Fibroblast of lung (primary cell): ENCODE measurements at regions not wholly inside any gene's neighbourhood (a gene's known extent, or its start where the extent isn't known, plus 50 kb on each side); places are given as distances from the start of the nearest gene placed in this dataset.

ENCODE experiments used
- DNase-seq, 2 donors: peaks; one replicate each; pipeline versions ENCODE4 v3.0.0 to v3.0.0-alpha.2; 2010; ENCODE audit warnings: low read depth in 2 of 2
- H2AFZ ChIP-seq: 2 replicates; pipeline ENCODE4 v1.5.1; 2012; ENCODE audit warnings: low read length, control low read depth, inconsistent platforms
- H3K27ac ChIP-seq: 2 replicates; pipeline ENCODE4 v1.5.1; 2011; ENCODE audit warnings: low read length, control low read depth; ENCODE audit not compliant: insufficient read depth
- H3K27me3 ChIP-seq: 2 replicates; pipeline ENCODE4 v1.5.1; 2011; ENCODE audit warnings: mild to moderate bottlenecking, low read length; ENCODE audit not compliant: control insufficient read depth, insufficient read depth
- H3K36me3 ChIP-seq: 2 replicates; pipeline ENCODE4 v1.5.1; 2011; ENCODE audit warnings: low read length; ENCODE audit not compliant: control insufficient read depth, insufficient read depth
- H3K4me1 ChIP-seq: 2 replicates; pipeline ENCODE4 v1.5.1; 2011; ENCODE audit warnings: low read length; ENCODE audit not compliant: control insufficient read depth, insufficient read depth; ENCODE audit errors: extremely low read depth
- H3K4me2 ChIP-seq: 2 replicates; pipeline ENCODE4 v1.5.1; 2011; ENCODE audit warnings: low read length, control low read depth; ENCODE audit not compliant: insufficient read depth; ENCODE audit errors: extremely low read depth
- H3K4me3 ChIP-seq, 4 experiments: fragments of 200-600 bp in 1 of 4; sonication (generic) in 1 of 4; replicated peaks in 1 of 4; 2 replicates each; pipeline ENCODE4 v1.5.1; 2011 to 2016; ENCODE audit warnings: low read length in 4 of 4, low read depth in 3 of 4, mild to moderate bottlenecking in 3 of 4, control low read depth in 2 of 4, inconsistent platforms in 1 of 4, mixed read lengths in 1 of 4; ENCODE audit not compliant: insufficient read depth in 1 of 4; ENCODE audit errors: control extremely low read depth in 1 of 4
- H3K79me2 ChIP-seq: 2 replicates; pipeline ENCODE4 v1.5.1; 2012; ENCODE audit warnings: mild to moderate bottlenecking, low read length, inconsistent platforms; ENCODE audit not compliant: control insufficient read depth, insufficient read depth
- H3K9ac ChIP-seq: 2 replicates; pipeline ENCODE4 v1.5.1; 2011; ENCODE audit warnings: mild to moderate bottlenecking, low read length, control low read depth; ENCODE audit not compliant: insufficient read depth
- H3K9me3 ChIP-seq: 2 replicates; pipeline ENCODE4 v1.5.1; 2012; ENCODE audit warnings: low read depth, low read length; ENCODE audit not compliant: control insufficient read depth, insufficient read depth
- H4K20me1 ChIP-seq: 2 replicates; pipeline ENCODE4 v1.5.1; 2011; ENCODE audit warnings: low read length; ENCODE audit not compliant: control insufficient read depth, insufficient read depth; ENCODE audit errors: extremely low read depth
- EZH2 ChIP-seq: IDR thresholded peaks from 2 replicates; pipeline ENCODE4 v1.5.1; 2012; ENCODE audit warnings: low read length, control low read depth, mild to moderate bottlenecking; ENCODE audit errors: missing control alignments
- TF ChIP-seq, protein P1 (sequence below), 2 donors: IDR thresholded peaks in 1 of 2; conservative IDR thresholded peaks in 1 of 2; 1 replicate in 1 of 2; 2 replicates in 1 of 2; pipeline ENCODE4 v1.5.1; 2011 to 2012; ENCODE audit warnings: low read length in 2 of 2, control low read depth in 1 of 2, inconsistent platforms in 1 of 2, low read depth in 1 of 2, mild to moderate bottlenecking in 1 of 2

- H3K9ac ChIP-seq: no peak overlapping the region
- H3K79me2 ChIP-seq: no peaks in the 10 kb centered on the region
- peaks cover 2% of the 10 kb centered on the region for H3K4me1 ChIP-seq
- H2AFZ ChIP-seq: no peak overlapping the region
- DNase-seq: no peak
- TF ChIP-seq EZH2: no peak
- TF ChIP-seq, protein P1, sequence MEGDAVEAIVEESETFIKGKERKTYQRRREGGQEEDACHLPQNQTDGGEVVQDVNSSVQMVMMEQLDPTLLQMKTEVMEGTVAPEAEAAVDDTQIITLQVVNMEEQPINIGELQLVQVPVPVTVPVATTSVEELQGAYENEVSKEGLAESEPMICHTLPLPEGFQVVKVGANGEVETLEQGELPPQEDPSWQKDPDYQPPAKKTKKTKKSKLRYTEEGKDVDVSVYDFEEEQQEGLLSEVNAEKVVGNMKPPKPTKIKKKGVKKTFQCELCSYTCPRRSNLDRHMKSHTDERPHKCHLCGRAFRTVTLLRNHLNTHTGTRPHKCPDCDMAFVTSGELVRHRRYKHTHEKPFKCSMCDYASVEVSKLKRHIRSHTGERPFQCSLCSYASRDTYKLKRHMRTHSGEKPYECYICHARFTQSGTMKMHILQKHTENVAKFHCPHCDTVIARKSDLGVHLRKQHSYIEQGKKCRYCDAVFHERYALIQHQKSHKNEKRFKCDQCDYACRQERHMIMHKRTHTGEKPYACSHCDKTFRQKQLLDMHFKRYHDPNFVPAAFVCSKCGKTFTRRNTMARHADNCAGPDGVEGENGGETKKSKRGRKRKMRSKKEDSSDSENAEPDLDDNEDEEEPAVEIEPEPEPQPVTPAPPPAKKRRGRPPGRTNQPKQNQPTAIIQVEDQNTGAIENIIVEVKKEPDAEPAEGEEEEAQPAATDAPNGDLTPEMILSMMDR (conservative IDR thresholded peaks at IDR 0.05 in 1 of 2, IDR thresholded peaks at IDR 0.05 in 1 of 2; ENCODE audit: low read depth in 1 of 2, low read length in 2 of 2): no peak
- H3K4me3 ChIP-seq: no peak overlapping the region
- H3K27me3 ChIP-seq: no peaks in the 10 kb centered on the region
- no peaks in the 10 kb centered on the region for H3K9me3 ChIP-seq
- no peaks in the 10 kb centered on the region for H3K36me3 ChIP-seq
- H3K27ac ChIP-seq: no peak overlapping the region
- H3K4me2 ChIP-seq: no peak overlapping the region
- no peaks in the 10 kb centered on the region for H4K20me1 ChIP-seq
Measured at GRCh38 chr12:5140190-5140589, 96.5 kb downstream of the KCNA5 start.

DNA sequence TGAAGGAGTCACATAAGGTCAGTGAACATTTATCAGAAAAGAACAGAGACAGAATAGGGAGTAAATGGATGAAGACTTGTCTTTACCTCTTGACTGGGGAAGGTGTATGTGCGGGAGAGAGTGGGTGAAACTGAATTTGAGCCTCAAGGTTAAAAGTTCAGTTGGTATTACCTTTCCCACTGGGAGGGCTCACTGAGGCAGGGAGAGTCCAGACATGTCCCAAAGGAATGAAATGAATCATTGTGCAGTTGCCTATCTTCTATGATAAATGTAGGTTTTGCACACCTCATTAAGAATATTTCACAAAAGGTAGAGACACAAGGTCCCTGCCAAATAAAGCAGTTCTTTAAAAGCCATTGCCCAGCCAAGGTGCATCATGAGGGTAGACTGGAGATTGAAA lies 105.2 kb downstream of the KCNA5 start:
- no peak for DNase-seq
- no peaks in the 10 kb centered on the region for H4K20me1 ChIP-seq
- H3K4me2 ChIP-seq: no peak overlapping the region
- H2AFZ ChIP-seq: no peak overlapping the region
- H3K9me3 ChIP-seq: no peaks in the 10 kb centered on the region
- no peak overlapping the region for H3K9ac ChIP-seq
- H3K27ac ChIP-seq: no peak overlapping the region
- no peaks in the 10 kb centered on the region for H3K79me2 ChIP-seq
- H3K27me3 ChIP-seq: peaks cover under 1% of the 10 kb centered on the region
- TF ChIP-seq, protein P1 (conservative IDR thresholded peaks at IDR 0.05 in 1 of 2, IDR thresholded peaks at IDR 0.05 in 1 of 2; ENCODE audit: low read depth in 1 of 2, low read length in 2 of 2): no peak
- no peak for TF ChIP-seq EZH2
- no peaks in the 10 kb centered on the region for H3K36me3 ChIP-seq
- H3K4me1 ChIP-seq: no peaks in the 10 kb centered on the region
- H3K4me3 ChIP-seq: no peak overlapping the region

GRCh38 chr12:5154091-5154490 lies 110.4 kb downstream of the KCNA5 start:
- DNase-seq: no peak
- TF ChIP-seq, protein P1 (conservative IDR thresholded peaks at IDR 0.05 in 1 of 2, IDR thresholded peaks at IDR 0.05 in 1 of 2; ENCODE audit: low read depth in 1 of 2, low read length in 2 of 2): no peak
- TF ChIP-seq EZH2: no peak
- Histone ChIP-seq H3K4me3 (no peak overlapping the region), H3K79me2 (no peaks in the 10 kb centered on the region), H4K20me1 (no peaks in the 10 kb centered on the region), H2AFZ (no peak overlapping the region), H3K9ac (no peak overlapping the region), H3K27me3 (peaks cover 2% of the 10 kb centered on the region), H3K27ac (no peak overlapping the region), H3K4me1 (no peaks in the 10 kb centered on the region), H3K4me2 (no peak overlapping the region), H3K36me3 (no peaks in the 10 kb centered on the region), H3K9me3 (no peaks in the 10 kb centered on the region)
